Neuronal stem cell (in vitro differentiated cells): ENCODE measurements at regions not wholly inside any gene's neighbourhood (a gene's known extent, or its start where the extent isn't known, plus 50 kb on each side); places are given as distances from the start of the nearest gene placed in this dataset.

Experiments used
- DNase-seq: peaks from one replicate; pipeline ENCODE4 v3.0.0-alpha.2; 2013; ENCODE audit warnings: low spot score
- H2AFZ ChIP-seq: one replicate; pipeline ENCODE4 v1.6.1; 2013; ENCODE audit warnings: mild to moderate bottlenecking, low read length, inconsistent platforms
- H2AK5ac ChIP-seq: 2 replicates; pipeline ENCODE4 v1.6.1; 2013; ENCODE audit warnings: low read depth, mild to moderate bottlenecking, inconsistent platforms, low read length, moderate library complexity, mixed read lengths
- H2BK120ac ChIP-seq: 2 replicates; pipeline ENCODE4 v1.6.1; 2013; ENCODE audit warnings: low read depth, mild to moderate bottlenecking, inconsistent platforms, low read length, moderate library complexity, mixed read lengths
- H2BK12ac ChIP-seq: one replicate; pipeline ENCODE4 v1.6.1; 2013; ENCODE audit warnings: low read length, inconsistent platforms
- H2BK15ac ChIP-seq: 2 replicates; pipeline ENCODE4 v1.6.1; 2013; ENCODE audit warnings: mild to moderate bottlenecking, low read length, inconsistent platforms, mixed read lengths
- H2BK5ac ChIP-seq: one replicate; pipeline ENCODE4 v1.6.1; 2013; ENCODE audit warnings: inconsistent platforms, mild to moderate bottlenecking, low read length, moderate library complexity
- H3K14ac ChIP-seq: one replicate; pipeline ENCODE4 v1.6.1; 2013; ENCODE audit warnings: low read length, inconsistent platforms
- H3K18ac ChIP-seq: 2 replicates; pipeline ENCODE4 v1.6.1; 2013; ENCODE audit warnings: low read length, inconsistent platforms
- H3K23ac ChIP-seq: 2 replicates; pipeline ENCODE4 v1.6.1; 2013; ENCODE audit warnings: low read depth, mild to moderate bottlenecking, mixed read lengths, low read length, inconsistent platforms; ENCODE audit not compliant: poor library complexity
- H3K27ac ChIP-seq: replicated peaks from 3 replicates; pipeline ENCODE4 v1.5.1; 2013; ENCODE audit warnings: low read length, inconsistent platforms
- H3K27me3 ChIP-seq, 3 experiments: 2 replicates each; pipeline ENCODE4 v1.6.1; 2013; ENCODE audit warnings: low read length in 3 of 3, mild to moderate bottlenecking in 2 of 3, inconsistent platforms in 1 of 3, low read depth in 1 of 3, mixed read lengths in 1 of 3, moderate library complexity in 1 of 3; ENCODE audit not compliant: control insufficient read depth in 3 of 3, insufficient read depth in 3 of 3
- H3K36me3 ChIP-seq, 2 donors: replicated peaks in 1 of 2; 2 replicates each; pipeline ENCODE4 v1.6.1; 2013; ENCODE audit warnings: low read length in 2 of 2; ENCODE audit not compliant: control insufficient read depth in 2 of 2, insufficient read depth in 2 of 2
- H3K4ac ChIP-seq: 2 replicates; pipeline ENCODE4 v1.6.1; 2013; ENCODE audit warnings: inconsistent platforms, mild to moderate bottlenecking, low read length, moderate library complexity
- H3K4me1 ChIP-seq, 2 donors: 1 replicate in 1 of 2; 2 replicates in 1 of 2; pipeline ENCODE4 v1.6.1; 2013; ENCODE audit warnings: low read length in 2 of 2, low read depth in 1 of 2; ENCODE audit not compliant: control insufficient read depth in 2 of 2, insufficient read depth in 1 of 2
- H3K4me2 ChIP-seq: one replicate; pipeline ENCODE4 v1.6.1; 2013; ENCODE audit warnings: mild to moderate bottlenecking, low read length, inconsistent platforms; ENCODE audit not compliant: insufficient read depth, poor library complexity, severe bottlenecking
- H3K4me3 ChIP-seq, 2 donors: 2 replicates each; pipeline ENCODE4 v1.5.1; 2013; ENCODE audit warnings: low read length in 2 of 2, mild to moderate bottlenecking in 2 of 2, inconsistent platforms in 1 of 2, moderate library complexity in 1 of 2
- H3K79me1 ChIP-seq: one replicate; pipeline ENCODE4 v1.6.1; 2013; ENCODE audit warnings: low read depth, mild to moderate bottlenecking, inconsistent platforms, low read length, moderate library complexity
- H3K9ac ChIP-seq: one replicate; pipeline ENCODE4 v1.6.1; 2013; ENCODE audit warnings: mild to moderate bottlenecking, low read depth, low read length, inconsistent platforms; ENCODE audit not compliant: poor library complexity
- H3K9me3 ChIP-seq, 2 donors: replicated peaks in 1 of 2; 2 replicates each; pipeline versions ENCODE3 to v1.6.1; 2013; ENCODE audit warnings: low read length in 2 of 2, mild to moderate bottlenecking in 2 of 2, inconsistent platforms in 1 of 2, low read depth in 1 of 2, mixed read lengths in 1 of 2, moderate library complexity in 1 of 2; ENCODE audit not compliant: control insufficient read depth in 2 of 2, insufficient read depth in 1 of 2
- H4K8ac ChIP-seq: one replicate; pipeline ENCODE4 v1.6.1; 2013; ENCODE audit warnings: low read depth, mild to moderate bottlenecking, inconsistent platforms, low read length, moderate library complexity
- H4K91ac ChIP-seq: one replicate; pipeline ENCODE4 v1.6.1; 2013; ENCODE audit warnings: low read length, low read depth, mild to moderate bottlenecking, inconsistent platforms; ENCODE audit not compliant: poor library complexity
- WGBS, 2 donors: extraction: QIAGEN DNeasy Blood & Tissue Kit; methylation state at CpG; one replicate each; pipeline ENCODE4 v1.1.7; 2013; ENCODE audit warnings: missing lambda C conversion rate in 2 of 2, mixed read lengths in 1 of 2; ENCODE audit not compliant: insufficient read length in 2 of 2, insufficient replicate concordance in 1 of 2; ENCODE audit errors: extremely low coverage in 2 of 2; 5-methylcytosine and 5-hydroxymethylcytosine counted together

GRCh38 chr2:62424899-62425298 lies 81.1 kb downstream of the TMEM17 start:
- no peak overlapping the region for H3K27ac ChIP-seq
- H3K9ac ChIP-seq: no peak overlapping the region
- no peaks in the 10 kb centered on the region for H3K4me1 ChIP-seq
- H3K4ac ChIP-seq: no peak overlapping the region
- WGBS, 2 donors: no CpG with 5 or more reads among the region's 6 CpGs
- no peak overlapping the region for H4K91ac ChIP-seq
- no peak for DNase-seq
- no peaks in the 10 kb centered on the region for H3K27me3 ChIP-seq
- no peaks in the 10 kb centered on the region for H3K79me1 ChIP-seq
- H3K14ac ChIP-seq: peak overlapping the region; percentile 67
- no peak overlapping the region for H3K4me2 ChIP-seq
- no peak overlapping the region for H2BK12ac ChIP-seq
- no peaks in the 10 kb centered on the region for H3K9me3 ChIP-seq
- no peaks in the 10 kb centered on the region for H3K36me3 ChIP-seq
- H2AK5ac ChIP-seq: peak overlapping the region; percentile 17
- no peak overlapping the region for H2BK5ac ChIP-seq
- H4K8ac ChIP-seq: no peak overlapping the region
- no peak overlapping the region for H3K23ac ChIP-seq
- no peak overlapping the region for H2AFZ ChIP-seq
- no peak overlapping the region for H3K18ac ChIP-seq
- H3K4me3 ChIP-seq: no peak overlapping the region
- no peak overlapping the region for H2BK15ac ChIP-seq
- no peak overlapping the region for H2BK120ac ChIP-seq

- no peak overlapping the region for H3K14ac ChIP-seq
- no peaks in the 10 kb centered on the region for H3K27me3 ChIP-seq
- no peaks in the 10 kb centered on the region for H3K4me1 ChIP-seq
- DNase-seq: no peak
- no peak overlapping the region for H3K27ac ChIP-seq
- WGBS, 2 donors: no CpG with 5 or more reads among the region's 3 CpGs
- no peak overlapping the region for H2AFZ ChIP-seq
- H4K91ac ChIP-seq: no peak overlapping the region
- H2BK120ac ChIP-seq: no peak overlapping the region
- no peak overlapping the region for H3K4me3 ChIP-seq
- no peak overlapping the region for H3K23ac ChIP-seq
- no peak overlapping the region for H2BK15ac ChIP-seq
- H3K9me3 ChIP-seq: no peaks in the 10 kb centered on the region
- no peak overlapping the region for H3K4me2 ChIP-seq
- H3K9ac ChIP-seq: peak overlapping the region; percentile 51
- no peaks in the 10 kb centered on the region for H3K36me3 ChIP-seq
- H2AK5ac ChIP-seq: no peak overlapping the region
- no peak overlapping the region for H2BK12ac ChIP-seq
- no peak overlapping the region for H3K18ac ChIP-seq
- H2BK5ac ChIP-seq: no peak overlapping the region
- no peak overlapping the region for H4K8ac ChIP-seq
- H3K4ac ChIP-seq: no peak overlapping the region
- H3K79me1 ChIP-seq: no peaks in the 10 kb centered on the region
Observed at GRCh38 chr2:62423883-62424458, 82.0 kb downstream of the TMEM17 start.

- H3K4me1 ChIP-seq: no peaks in the 10 kb centered on the region
- H2BK5ac ChIP-seq: no peak overlapping the region
- H2BK120ac ChIP-seq: no peak overlapping the region
- no peak overlapping the region for H4K91ac ChIP-seq
- no peak for DNase-seq
- no peak overlapping the region for H2BK15ac ChIP-seq
- no peak overlapping the region for H3K4me2 ChIP-seq
- no peak overlapping the region for H4K8ac ChIP-seq
- H3K23ac ChIP-seq: no peak overlapping the region
- no peak overlapping the region for H2AFZ ChIP-seq
- no peaks in the 10 kb centered on the region for H3K9me3 ChIP-seq
- H3K27ac ChIP-seq: no peak overlapping the region
- H3K18ac ChIP-seq: no peak overlapping the region
- no peak overlapping the region for H2BK12ac ChIP-seq
- no peaks in the 10 kb centered on the region for H3K79me1 ChIP-seq
- no peak overlapping the region for H3K4ac ChIP-seq
- H3K27me3 ChIP-seq: no peaks in the 10 kb centered on the region
- H3K9ac ChIP-seq: no peak overlapping the region
- no CpG with 5 or more reads among the region's 6 CpGs for WGBS, 2 donors
- H2AK5ac ChIP-seq: no peak overlapping the region
- no peak overlapping the region for H3K4me3 ChIP-seq
- no peak overlapping the region for H3K14ac ChIP-seq
- no peaks in the 10 kb centered on the region for H3K36me3 ChIP-seq
Observed at GRCh38 chr2:62423235-62423634, 82.8 kb downstream of the TMEM17 start.

GRCh38 chr2:62415518-62415917 lies 90.5 kb downstream of the TMEM17 start:
- Histone ChIP-seq H2BK120ac (no peak overlapping the region), H3K4me1 (peaks cover 8 to 10% of the 10 kb centered on the region in 2 donors), H2BK15ac (no peak overlapping the region), H3K4ac (no peak overlapping the region), H2BK5ac (no peak overlapping the region), H2AFZ (no peak overlapping the region), H3K27ac (no peak overlapping the region), H3K79me1 (no peaks in the 10 kb centered on the region), H3K36me3 (no peaks in the 10 kb centered on the region), H3K9me3 (no peaks in the 10 kb centered on the region), H3K4me3 (no peak overlapping the region), H3K4me2 (no peak overlapping the region), H3K9ac (no peak overlapping the region), H2BK12ac (no peak overlapping the region), H3K23ac (no peak overlapping the region), H3K18ac (no peak overlapping the region), H3K27me3 (no peaks in the 10 kb centered on the region), H3K14ac (no peak overlapping the region), H2AK5ac (no peak overlapping the region), H4K91ac (no peak overlapping the region), H4K8ac (no peak overlapping the region)
- no peak for DNase-seq
- WGBS, 2 donors: no CpG with 5 or more reads among the region's 2 CpGs
